Breast epithelium (tissue), 3 donors: ENCODE measurements at regions not wholly inside any gene's neighbourhood (a gene's known extent, or its start where the extent isn't known, plus 50 kb on each side); places are given as distances from the start of the nearest gene placed in this dataset.

Source experiments
- POLR2A ChIP-seq: fragments of 450-650 bp; IDR thresholded peaks from one replicate; pipeline ENCODE4 v1.6.1; 2016; ENCODE audit warnings: antibody characterized with exemption, mild to moderate bottlenecking, moderate library complexity
- POLR2AphosphoS5 ChIP-seq, 3 donors: sonication (generic); formaldehyde crosslinking; IDR thresholded peaks; one replicate each; pipeline ENCODE4 v1.6.1; 2017; ENCODE audit warnings: antibody characterized with exemption in 3 of 3

DNA sequence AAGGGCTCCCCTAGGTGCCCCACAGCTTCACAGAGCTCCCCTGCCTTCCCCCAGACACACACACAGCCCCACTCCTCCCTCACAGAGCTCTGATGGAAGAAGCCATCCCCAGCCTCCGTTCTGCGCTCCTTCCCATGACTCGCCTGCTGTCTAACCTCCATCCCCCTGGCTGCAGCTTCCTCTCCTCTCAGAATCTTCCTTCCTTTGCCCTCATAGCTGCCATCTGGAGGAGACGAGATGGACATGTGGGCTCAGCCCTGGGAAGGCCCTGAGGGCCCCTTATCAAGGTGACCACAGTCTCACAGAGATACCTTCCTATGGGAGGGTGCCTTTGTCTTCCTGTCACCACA lies 94.3 kb downstream of the PCDH1 start:
- no peak for TF ChIP-seq POLR2A
- no peak for TF ChIP-seq POLR2AphosphoS5 (IDR thresholded peaks at IDR 0.05)
